Ascending aorta (tissue), 2 donors: ENCODE measurements at regions not wholly inside any gene's neighbourhood (a gene's known extent, or its start where the extent isn't known, plus 50 kb on each side); places are given as distances from the start of the nearest gene placed in this dataset.

Experiments used
- DNase-seq, 2 donors: peaks; one replicate each; pipeline ENCODE4 v3.0.0-alpha.2; 2019; ENCODE audit warnings: low spot score in 2 of 2
- H3K27ac ChIP-seq, 2 donors: fragments of 200-600 bp; sonication (generic); one replicate each; pipeline ENCODE4 v1.5.1; 2016 to 2017; ENCODE audit warnings: mild to moderate bottlenecking in 1 of 2
- H3K27me3 ChIP-seq: fragments of 200-600 bp; sonication (generic); one replicate; pipeline ENCODE4 v1.5.1; 2017
- H3K36me3 ChIP-seq, 2 donors: fragments of 200-600 bp; sonication (generic); one replicate each; pipeline ENCODE4 v1.5.1; 2016
- H3K4me1 ChIP-seq, 2 donors: fragments of 200-600 bp; sonication (generic); one replicate each; pipeline ENCODE4 v1.5.1; 2016 to 2017; ENCODE audit warnings: mild to moderate bottlenecking in 1 of 2
- H3K4me3 ChIP-seq, 2 donors: fragments of 200-600 bp; sonication (generic); one replicate each; pipeline ENCODE4 v1.5.1; 2016 to 2017; ENCODE audit warnings: mild to moderate bottlenecking in 1 of 2
- H3K9me3 ChIP-seq, 2 donors: fragments of 200-600 bp; sonication (generic); one replicate each; pipeline ENCODE4 v1.5.1; 2016
- CTCF ChIP-seq, 3 experiments: fragments of 200-600 bp in 2 of 3; fragments of 450-650 bp in 1 of 3; sonication (generic) in 2 of 3; IDR thresholded peaks; one replicate each; pipeline ENCODE4 v1.5.1; 2016 to 2019; ENCODE audit warnings: antibody characterized with exemption in 3 of 3, mild to moderate bottlenecking in 1 of 3, moderate library complexity in 1 of 3
- intact Hi-C: fragments of 100-400 bp; cut with DNase I; formaldehyde crosslinking; loops from one replicate; pipeline ENCODE4 v1.15.1; 2023

- Histone ChIP-seq H3K36me3 (no peaks in the 10 kb centered on the region), H3K27ac (no peak overlapping the region), H3K4me3 (no peak overlapping the region), H3K4me1 (no peaks in the 10 kb centered on the region), H3K9me3 (no peaks in the 10 kb centered on the region), H3K27me3 (no peaks in the 10 kb centered on the region)
- intact Hi-C loops = no loop called here
- no peak for DNase-seq
- TF ChIP-seq CTCF (IDR thresholded peaks at IDR 0.05) = no peak
Measured at GRCh38 chr6:112640891-112641290, 293.8 kb downstream of the RFPL4B start.

- no peak for TF ChIP-seq CTCF (IDR thresholded peaks at IDR 0.05)
- H3K4me1 ChIP-seq = no peaks in the 10 kb centered on the region
- intact Hi-C loops = no loop called here
- no peaks in the 10 kb centered on the region for H3K27me3 ChIP-seq
- H3K4me3 ChIP-seq = no peak overlapping the region
- H3K36me3 ChIP-seq = no peaks in the 10 kb centered on the region
- no peaks in the 10 kb centered on the region for H3K9me3 ChIP-seq
- DNase-seq = no peak
- no peak overlapping the region for H3K27ac ChIP-seq
Measured at GRCh38 chr6:112649853-112650252, 302.7 kb downstream of the RFPL4B start.

- Histone ChIP-seq H3K27ac (no peak overlapping the region), H3K4me3 (no peak overlapping the region), H3K36me3 (no peaks in the 10 kb centered on the region), H3K4me1 (no peaks in the 10 kb centered on the region), H3K9me3 (no peaks in the 10 kb centered on the region), H3K27me3 (no peaks in the 10 kb centered on the region)
- TF ChIP-seq CTCF (IDR thresholded peaks at IDR 0.05) = no peak
- DNase-seq = no peak
- intact Hi-C loops = no loop called here
Measured at GRCh38 chr6:112651239-112651638, 304.1 kb downstream of the RFPL4B start.

GRCh38 chr6:112659912-112660311 is 312.8 kb downstream of the RFPL4B start:
- intact Hi-C loops = no loop called here
- H3K36me3 ChIP-seq = no peaks in the 10 kb centered on the region
- no peaks in the 10 kb centered on the region for H3K27me3 ChIP-seq
- H3K9me3 ChIP-seq = no peaks in the 10 kb centered on the region
- no peak for DNase-seq
- H3K4me1 ChIP-seq = no peaks in the 10 kb centered on the region
- H3K27ac ChIP-seq = no peak overlapping the region
- TF ChIP-seq CTCF (IDR thresholded peaks at IDR 0.05) = no peak
- H3K4me3 ChIP-seq = no peak overlapping the region

- no peak overlapping the region for H3K4me3 ChIP-seq
- intact Hi-C loops = no loop called here
- no peaks in the 10 kb centered on the region for H3K4me1 ChIP-seq
- no peaks in the 10 kb centered on the region for H3K36me3 ChIP-seq
- H3K27me3 ChIP-seq = no peaks in the 10 kb centered on the region
- H3K27ac ChIP-seq = no peak overlapping the region
- TF ChIP-seq CTCF (IDR thresholded peaks at IDR 0.05) = no peak
- DNase-seq = no peak
- H3K9me3 ChIP-seq = no peaks in the 10 kb centered on the region
Measured at GRCh38 chr6:112660626-112661025, 313.5 kb downstream of the RFPL4B start.

- Histone ChIP-seq H3K27me3 (no peaks in the 10 kb centered on the region), H3K27ac (no peak overlapping the region), H3K4me3 (no peak overlapping the region), H3K4me1 (no peaks in the 10 kb centered on the region), H3K36me3 (no peaks in the 10 kb centered on the region), H3K9me3 (no peaks in the 10 kb centered on the region)
- intact Hi-C loops = no loop called here
- TF ChIP-seq CTCF (IDR thresholded peaks at IDR 0.05) = no peak
- no peak for DNase-seq
Measured at GRCh38 chr6:112663698-112664097, 316.6 kb downstream of the RFPL4B start.
